GM13976 (cell line): ENCODE measurements at regions not wholly inside any gene's neighbourhood (a gene's known extent, or its start where the extent isn't known, plus 50 kb on each side); places are given as distances from the start of the nearest gene placed in this dataset.
"Not testable (repeated sequence)": the region's sequence is repeated elsewhere in the genome, so short reads cannot be mapped to it uniquely, and the experiment has no call there.

ENCODE experiments used
- DNase-seq: peaks from one replicate; pipeline ENCODE4 v3.0.0; 2012; ENCODE audit warnings: low spot score
- in situ Hi-C: fragments of 300-500 bp; cut with MboI; formaldehyde crosslinking; loops from one replicate; pipeline ENCODE4 v1.12.0; 2022; ENCODE audit warnings: low sequenced_read_pairs, mixed read lengths, inconsistent platforms; ENCODE audit not compliant: unreplicated experiment
- TF ChIP-seq, protein P1 (sequence below): IDR thresholded peaks from 2 replicates; pipeline ENCODE4 v1.5.1; 2012; ENCODE audit warnings: borderline replicate concordance, mild to moderate bottlenecking; ENCODE audit not compliant: insufficient read depth; ENCODE audit errors: extremely low read depth, missing control alignments, control extremely low read depth

DNA sequence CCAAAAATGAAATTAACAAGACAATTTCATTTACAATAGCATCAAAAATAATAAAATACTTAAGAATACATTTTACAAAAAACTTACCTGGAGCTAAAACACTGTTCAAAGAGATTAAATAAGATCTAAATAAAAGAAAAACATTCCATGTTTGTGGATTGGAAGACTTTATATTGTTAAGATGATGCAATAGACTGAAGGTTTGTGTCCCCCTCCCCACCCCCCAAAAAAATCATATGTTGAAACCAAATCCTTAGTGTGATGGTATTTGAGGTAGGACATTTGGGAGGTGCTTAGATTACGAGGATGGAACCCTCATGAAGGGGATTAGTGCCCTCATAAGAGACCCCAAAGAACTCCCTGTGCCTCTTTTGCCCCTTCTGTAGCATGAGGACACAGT lies 117.6 kb downstream of the ZNF467 start:
- DNase-seq: no peak
- TF ChIP-seq, protein P1, sequence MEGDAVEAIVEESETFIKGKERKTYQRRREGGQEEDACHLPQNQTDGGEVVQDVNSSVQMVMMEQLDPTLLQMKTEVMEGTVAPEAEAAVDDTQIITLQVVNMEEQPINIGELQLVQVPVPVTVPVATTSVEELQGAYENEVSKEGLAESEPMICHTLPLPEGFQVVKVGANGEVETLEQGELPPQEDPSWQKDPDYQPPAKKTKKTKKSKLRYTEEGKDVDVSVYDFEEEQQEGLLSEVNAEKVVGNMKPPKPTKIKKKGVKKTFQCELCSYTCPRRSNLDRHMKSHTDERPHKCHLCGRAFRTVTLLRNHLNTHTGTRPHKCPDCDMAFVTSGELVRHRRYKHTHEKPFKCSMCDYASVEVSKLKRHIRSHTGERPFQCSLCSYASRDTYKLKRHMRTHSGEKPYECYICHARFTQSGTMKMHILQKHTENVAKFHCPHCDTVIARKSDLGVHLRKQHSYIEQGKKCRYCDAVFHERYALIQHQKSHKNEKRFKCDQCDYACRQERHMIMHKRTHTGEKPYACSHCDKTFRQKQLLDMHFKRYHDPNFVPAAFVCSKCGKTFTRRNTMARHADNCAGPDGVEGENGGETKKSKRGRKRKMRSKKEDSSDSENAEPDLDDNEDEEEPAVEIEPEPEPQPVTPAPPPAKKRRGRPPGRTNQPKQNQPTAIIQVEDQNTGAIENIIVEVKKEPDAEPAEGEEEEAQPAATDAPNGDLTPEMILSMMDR: no peak
- in situ Hi-C loops: no loop called here

DNA sequence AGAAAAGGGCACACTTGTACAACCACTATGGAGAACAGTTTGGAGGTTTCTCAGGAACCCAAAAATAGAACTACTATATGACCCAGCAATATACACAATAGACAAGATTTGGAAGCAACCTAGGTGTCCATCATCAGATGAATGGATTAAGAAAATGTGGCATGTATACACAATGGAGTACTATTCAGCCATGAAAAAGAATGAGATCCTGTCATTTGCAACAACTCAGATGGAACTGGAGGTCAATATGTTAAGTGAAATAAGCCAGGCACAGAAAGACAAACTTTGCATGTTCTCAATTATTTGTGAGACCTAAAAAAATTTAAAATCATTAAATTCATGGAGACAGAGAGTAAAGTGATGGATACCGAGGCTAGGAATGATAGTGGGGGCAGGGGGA lies 118.8 kb downstream of the ZNF467 start:
- in situ Hi-C loops: no loop called here
- TF ChIP-seq, protein P1: no peak
- DNase-seq: no peak

DNA sequence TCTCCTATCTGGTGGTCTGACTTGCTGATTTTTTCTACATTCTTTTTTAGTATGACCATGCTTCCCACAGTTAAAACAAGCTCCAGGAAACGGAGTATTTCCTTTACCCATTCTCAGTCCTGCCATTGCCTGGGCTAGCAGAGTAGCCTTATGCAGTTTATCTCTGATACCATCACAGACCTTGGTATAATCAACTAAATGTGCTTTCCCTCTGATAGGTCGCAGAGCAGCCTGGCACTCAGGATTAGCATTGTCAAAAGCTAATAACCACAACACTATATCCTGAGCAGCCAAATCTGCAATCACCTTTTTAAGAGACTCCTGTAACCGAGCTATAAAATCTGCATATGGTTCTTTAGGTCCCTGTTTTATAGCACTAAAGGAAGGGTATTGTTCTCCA lies 123.2 kb downstream of the ZNF467 start:
- DNase-seq, in situ Hi-C loops: not testable (repeated sequence)

DNA sequence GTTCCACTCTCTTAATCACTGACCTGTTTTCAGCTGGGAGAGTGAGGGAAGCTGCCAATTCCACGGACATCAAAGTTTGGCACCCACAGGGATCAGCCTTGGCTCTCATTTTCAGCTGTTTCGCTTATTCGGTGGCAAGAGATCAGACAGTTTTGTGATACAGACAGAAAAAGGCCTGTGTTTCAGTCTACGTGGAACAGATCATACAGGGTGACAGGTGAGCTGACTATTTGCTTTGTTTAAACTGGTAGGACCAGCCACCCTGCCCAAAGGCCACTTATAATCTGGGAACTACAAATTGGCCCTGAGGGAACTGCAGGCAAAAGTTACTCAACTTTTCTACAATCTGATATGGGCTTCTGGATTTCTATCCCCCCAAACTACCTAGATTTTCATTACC lies 128.6 kb downstream of the ZNF467 start:
- in situ Hi-C loops: no loop called here

DNA sequence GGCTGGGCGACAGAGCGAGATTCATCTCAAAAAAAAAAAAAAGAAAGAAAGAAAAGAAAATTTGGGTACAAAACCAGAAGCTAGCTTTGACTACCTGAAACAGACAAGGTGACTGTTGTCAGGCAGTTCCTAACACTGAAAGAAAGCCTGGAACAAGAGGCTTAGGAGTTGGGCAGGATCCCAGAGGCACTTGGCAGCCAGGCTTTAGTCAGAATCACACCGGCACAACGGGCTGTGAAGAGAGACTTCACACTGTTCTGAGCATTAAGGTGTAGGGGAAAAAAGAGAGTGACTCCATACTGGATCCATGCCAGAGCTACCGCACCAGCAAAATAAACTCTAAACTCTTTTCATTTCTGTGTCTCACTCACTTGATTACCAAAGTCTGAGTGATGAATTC lies 130.8 kb downstream of the ZNF467 start:
- in situ Hi-C loops: no loop called here
- no peak for DNase-seq
- TF ChIP-seq, protein P1: no peak

More for the DNA sequence above, 128.6 kb downstream of the ZNF467 start:
- no peak for DNase-seq
- TF ChIP-seq, protein P1: no peak

DNA sequence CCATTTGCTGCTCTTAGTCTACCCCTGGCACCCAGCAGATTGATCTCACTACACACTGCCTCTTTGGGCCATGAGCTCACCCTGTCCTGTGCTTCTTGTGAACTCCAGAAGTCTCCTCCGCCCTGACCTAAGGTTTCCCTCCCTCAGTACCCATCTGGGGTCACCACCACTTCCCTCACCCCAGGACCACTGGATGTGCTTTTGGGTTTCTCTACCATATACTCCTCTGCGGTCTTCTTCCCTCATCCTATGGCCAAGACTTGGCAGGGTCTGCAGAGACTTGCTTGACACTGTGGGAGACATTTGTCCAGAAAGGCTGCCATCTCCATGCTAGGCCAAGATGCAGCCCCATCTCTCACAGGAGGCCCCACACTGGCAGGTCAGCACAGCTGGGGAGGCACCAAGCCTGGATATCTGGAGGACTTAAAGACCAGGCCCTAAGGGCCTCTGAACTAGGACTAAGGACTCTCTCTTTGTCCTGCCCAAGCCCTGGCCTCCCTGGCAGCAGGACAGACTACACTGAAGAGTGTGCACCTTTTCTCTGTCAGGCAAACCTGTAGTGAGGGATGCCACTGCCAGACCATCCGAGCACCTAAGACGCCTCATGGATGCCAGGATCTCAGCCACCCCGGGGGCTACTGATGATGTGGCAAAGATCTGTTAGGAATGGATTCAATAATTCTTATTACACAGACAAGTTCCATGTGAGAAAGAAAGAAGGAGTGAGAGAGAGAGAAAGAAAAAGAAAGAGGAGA lies 134.6 kb downstream of the ZNF467 start:
- in situ Hi-C loops: no loop called here

More for the DNA sequence above, 134.6 kb downstream of the ZNF467 start:
- DNase-seq: no peak
- TF ChIP-seq, protein P1: no peak
